ENCODE measurements at regions not wholly inside any gene's neighbourhood (a gene's known extent, or its start where the extent isn't known, plus 50 kb on each side); places are given as distances from the start of the nearest gene placed in this dataset.

- TF ChIP-seq CREB1 (IDR thresholded peaks at IDR 0.05), result no peak
- TF ChIP-seq TCF12 (IDR thresholded peaks at IDR 0.05; ENCODE audit: low read depth, low read length), result no peak
- TF ChIP-seq CTCF (IDR thresholded peaks at IDR 0.05; ENCODE audit: control extremely low read depth in 1 of 3, insufficient read depth in 1 of 3, low read depth in 1 of 3, low read length in 3 of 3), result no peak
- no peak for TF ChIP-seq POU5F1 (IDR thresholded peaks at IDR 0.05; ENCODE audit: low read depth, low read length)
- TF ChIP-seq POLR2AphosphoS5 (IDR thresholded peaks at IDR 0.05; ENCODE audit: low read depth, low read length), result no peak
- TF ChIP-seq JUN (IDR thresholded peaks at IDR 0.05; ENCODE audit: low read depth, low read length), result no peak
- no peak for TF ChIP-seq TAF1 (IDR thresholded peaks at IDR 0.05; ENCODE audit: low read depth, low read length)
- TF ChIP-seq EGR1 (IDR thresholded peaks at IDR 0.05; ENCODE audit: borderline replicate concordance, low read depth, low read length), result no peak
- no peak for TF ChIP-seq KDM5A (IDR thresholded peaks at IDR 0.05; ENCODE audit: low read length)
- no peak for TF ChIP-seq SIN3A (conservative IDR thresholded peaks at IDR 0.05 in 1 of 2, IDR thresholded peaks at IDR 0.05 in 1 of 2; ENCODE audit: low read depth in 1 of 2, low read length in 2 of 2)
- no peak for TF ChIP-seq EP300 (IDR thresholded peaks at IDR 0.05; ENCODE audit: borderline replicate concordance in 1 of 2, low read depth in 2 of 2, low read length in 2 of 2)
- TF ChIP-seq SP1 (IDR thresholded peaks at IDR 0.05; ENCODE audit: low read depth, low read length), result no peak
- no peak for TF ChIP-seq SP4 (IDR thresholded peaks at IDR 0.05; ENCODE audit: low read length)
These were observed 273.6 kb upstream of the NCKAP5 start for GRCh38 chr2:133841900-133842299.

Data from H1 (cell line).